Neural cell (in vitro differentiated cells): ENCODE measurements at regions not wholly inside any gene's neighbourhood (a gene's known extent, or its start where the extent isn't known, plus 50 kb on each side); places are given as distances from the start of the nearest gene placed in this dataset.

ENCODE experiments used
- CTCF ChIP-seq: fragments of 450-650 bp; IDR thresholded peaks from 2 replicates; pipeline ENCODE4 v1.5.1; 2014; ENCODE audit warnings: antibody characterized with exemption, mild to moderate bottlenecking, moderate library complexity; ENCODE audit not compliant: poor library complexity, severe bottlenecking
- EP300 ChIP-seq: fragments of 450-650 bp; conservative IDR thresholded peaks from 2 replicates; pipeline ENCODE4 v1.6.1; 2014; ENCODE audit warnings: antibody characterized with exemption, mild to moderate bottlenecking, moderate library complexity; ENCODE audit not compliant: poor library complexity, severe bottlenecking
- EZH2 ChIP-seq: fragments of 200-600, 300-800 bp; shearing (Covaris generic), sonication (generic); IDR thresholded peaks from 2 replicates; pipeline ENCODE4 v1.6.1; 2014; ENCODE audit warnings: antibody characterized with exemption, low read length, borderline replicate concordance, mild to moderate bottlenecking; ENCODE audit not compliant: insufficient read depth, poor library complexity, severe bottlenecking
- MXI1 ChIP-seq: fragments of 450-650 bp; conservative IDR thresholded peaks from 2 replicates; pipeline ENCODE4 v1.6.1; 2014; ENCODE audit warnings: antibody characterized with exemption, mild to moderate bottlenecking; ENCODE audit not compliant: poor library complexity, severe bottlenecking
- POLR2AphosphoS5 ChIP-seq: IDR thresholded peaks from 2 replicates; pipeline ENCODE4 v1.6.1; 2012
- RAD21 ChIP-seq: fragments of 450-650 bp; conservative IDR thresholded peaks from 2 replicates; pipeline ENCODE4 v1.6.1; 2014; ENCODE audit warnings: antibody characterized with exemption, mild to moderate bottlenecking, moderate library complexity
- REST ChIP-seq: IDR thresholded peaks from 2 replicates; pipeline ENCODE4 v1.6.1; 2012; ENCODE audit warnings: borderline replicate concordance
- SMC3 ChIP-seq: fragments of 450-650 bp; conservative IDR thresholded peaks from 2 replicates; pipeline ENCODE4 v1.6.1; 2014; ENCODE audit warnings: antibody characterized with exemption, mild to moderate bottlenecking, moderate library complexity; ENCODE audit not compliant: poor library complexity

- TF ChIP-seq MXI1 (no peak), EZH2 (no peak), EP300 (no peak), CTCF (no peak), POLR2AphosphoS5 (no peak), SMC3 (no peak), REST (no peak), RAD21 (no peak)
Observed at GRCh38 chr17:53646835-53647234, 175.9 kb upstream of the KIF2B start.
